ENCODE measurements at regions not wholly inside any gene's neighbourhood (a gene's known extent, or its start where the extent isn't known, plus 50 kb on each side); places are given as distances from the start of the nearest gene placed in this dataset.

GRCh38 chr15:81905889-81906288 is 139.9 kb downstream of the MEX3B start:
- TF ChIP-seq FOXP2 (optimal IDR thresholded peaks at IDR 0.05; ENCODE audit: borderline replicate concordance, extremely low read depth, extremely low read length, insufficient read depth): no peak
- TF ChIP-seq REST (IDR thresholded peaks at IDR 0.05; ENCODE audit: insufficient read depth in 1 of 2, low read depth in 2 of 2, low read length in 2 of 2): no peak

GRCh38 chr15:81901319-81901718 is 144.5 kb downstream of the MEX3B start:
- TF ChIP-seq POLR2AphosphoS5 (IDR thresholded peaks at IDR 0.05; ENCODE audit: low read depth, low read length) (no peak), FOXP2 (optimal IDR thresholded peaks at IDR 0.05; ENCODE audit: borderline replicate concordance, extremely low read depth, extremely low read length, insufficient read depth) (no peak), REST (IDR thresholded peaks at IDR 0.05; ENCODE audit: insufficient read depth in 1 of 2, low read depth in 2 of 2, low read length in 2 of 2) (no peak), SIN3A (IDR thresholded peaks at IDR 0.05; ENCODE audit: borderline replicate concordance, insufficient read depth, low read length) (no peak), TAF1 (IDR thresholded peaks at IDR 0.05; ENCODE audit: borderline replicate concordance, insufficient read depth, low read length) (no peak)

- no peak for TF ChIP-seq POLR2AphosphoS5 (IDR thresholded peaks at IDR 0.05; ENCODE audit: low read depth, low read length)
- TF ChIP-seq TAF1 (IDR thresholded peaks at IDR 0.05; ENCODE audit: borderline replicate concordance, insufficient read depth, low read length): no peak
- no peak for TF ChIP-seq SIN3A (IDR thresholded peaks at IDR 0.05; ENCODE audit: borderline replicate concordance, insufficient read depth, low read length)
- TF ChIP-seq FOXP2 (optimal IDR thresholded peaks at IDR 0.05; ENCODE audit: borderline replicate concordance, extremely low read depth, extremely low read length, insufficient read depth): no peak
- no peak for TF ChIP-seq REST (IDR thresholded peaks at IDR 0.05; ENCODE audit: insufficient read depth in 1 of 2, low read depth in 2 of 2, low read length in 2 of 2)
Observed at GRCh38 chr15:81899730-81900129, 146.1 kb downstream of the MEX3B start.

GRCh38 chr15:81899024-81899423 is 146.8 kb downstream of the MEX3B start:
- TF ChIP-seq TAF1 (IDR thresholded peaks at IDR 0.05; ENCODE audit: borderline replicate concordance, insufficient read depth, low read length) (no peak), POLR2AphosphoS5 (IDR thresholded peaks at IDR 0.05; ENCODE audit: low read depth, low read length) (no peak), REST (IDR thresholded peaks at IDR 0.05; ENCODE audit: insufficient read depth in 1 of 2, low read depth in 2 of 2, low read length in 2 of 2) (no peak), FOXP2 (optimal IDR thresholded peaks at IDR 0.05; ENCODE audit: borderline replicate concordance, extremely low read depth, extremely low read length, insufficient read depth) (no peak), SIN3A (IDR thresholded peaks at IDR 0.05; ENCODE audit: borderline replicate concordance, insufficient read depth, low read length) (no peak)

GRCh38 chr15:81897057-81897677 is 148.7 kb downstream of the MEX3B start:
- TF ChIP-seq TAF1 (IDR thresholded peaks at IDR 0.05; ENCODE audit: borderline replicate concordance, insufficient read depth, low read length) (no peak), SIN3A (IDR thresholded peaks at IDR 0.05; ENCODE audit: borderline replicate concordance, insufficient read depth, low read length) (no peak), FOXP2 (optimal IDR thresholded peaks at IDR 0.05; ENCODE audit: borderline replicate concordance, extremely low read depth, extremely low read length, insufficient read depth) (no peak), POLR2AphosphoS5 (IDR thresholded peaks at IDR 0.05; ENCODE audit: low read depth, low read length) (no peak), REST (IDR thresholded peaks at IDR 0.05; ENCODE audit: insufficient read depth in 1 of 2, low read depth in 2 of 2, low read length in 2 of 2) (no peak)

All from PFSK-1 (cell line).